Lower lobe of right lung (tissue), 2 donors: ENCODE measurements at regions not wholly inside any gene's neighbourhood (a gene's known extent, or its start where the extent isn't known, plus 50 kb on each side); places are given as distances from the start of the nearest gene placed in this dataset.

ENCODE experiments used
- ATAC-seq, 2 donors: fragments of 200-7000 bp; cut with Tn5 transposase; one replicate each; pipeline ENCODE4 v1.9.1; 2020 to 2022; ENCODE audit warnings: mild to moderate bottlenecking in 2 of 2, moderate library complexity in 2 of 2
- DNase-seq: peaks from one replicate; pipeline ENCODE4 v3.0.0-alpha.2; 2020
- H3K27ac ChIP-seq: fragments of 200-600 bp; one replicate; pipeline ENCODE4 v1.8.0; 2022
- H3K27me3 ChIP-seq: fragments of 200-600 bp; one replicate; pipeline ENCODE4 v1.8.0; 2022; ENCODE audit warnings: low read depth
- H3K36me3 ChIP-seq: fragments of 200-600 bp; one replicate; pipeline ENCODE4 v1.8.0; 2022; ENCODE audit warnings: mild to moderate bottlenecking
- H3K4me1 ChIP-seq: fragments of 200-600 bp; one replicate; pipeline ENCODE4 v1.8.0; 2022
- H3K4me3 ChIP-seq: fragments of 200-600 bp; one replicate; pipeline ENCODE4 v1.8.0; 2022; ENCODE audit warnings: mild to moderate bottlenecking
- H3K9me3 ChIP-seq: fragments of 200-600 bp; one replicate; pipeline ENCODE4 v1.8.0; 2022
- intact Hi-C: fragments of 100-400 bp; cut with DNase I; formaldehyde crosslinking; loops from one replicate; pipeline ENCODE4 v1.11.0; 2022
- TF ChIP-seq, protein P1 (sequence below): fragments of 200-600 bp; IDR thresholded peaks from one replicate; pipeline ENCODE4 v1.8.0; 2022; ENCODE audit warnings: antibody characterized with exemption, mild to moderate bottlenecking
- donor health status: DM: no; HTN: yes; CAD: no; lungs with severe emphysema.

DNA sequence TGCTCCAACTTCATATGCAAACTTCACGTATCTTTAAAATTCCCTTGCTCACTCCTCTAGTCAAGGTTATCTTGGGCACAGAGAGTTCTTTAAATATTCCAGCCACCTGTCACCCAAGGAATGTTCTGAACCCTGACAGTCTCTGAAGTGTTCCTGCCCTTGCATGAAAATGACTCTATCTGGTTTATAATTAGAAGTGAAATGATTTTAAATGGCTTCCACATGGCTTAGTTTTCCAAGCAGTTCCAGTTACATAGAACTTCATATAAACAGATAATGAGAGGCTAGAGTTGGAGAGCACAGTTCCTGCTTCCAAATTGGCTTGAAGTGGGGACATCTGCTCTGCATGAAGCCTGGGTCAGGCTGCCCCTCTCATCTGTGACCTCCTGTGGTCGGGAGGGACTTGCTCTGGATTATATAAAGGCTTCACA lies 81.9 kb downstream of the SLC4A3 start:
- Histone ChIP-seq H3K9me3 (no peaks in the 10 kb centered on the region), H3K27ac (no peak overlapping the region), H3K4me3 (no peak overlapping the region), H3K27me3 (peaks cover 3% of the 10 kb centered on the region), H3K4me1 (no peaks in the 10 kb centered on the region), H3K36me3 (no peaks in the 10 kb centered on the region)
- intact Hi-C loops, result no loop called here
- ATAC-seq (peak; percentile 22 to 32), DNase-seq (no peak)
- TF ChIP-seq, protein P1, sequence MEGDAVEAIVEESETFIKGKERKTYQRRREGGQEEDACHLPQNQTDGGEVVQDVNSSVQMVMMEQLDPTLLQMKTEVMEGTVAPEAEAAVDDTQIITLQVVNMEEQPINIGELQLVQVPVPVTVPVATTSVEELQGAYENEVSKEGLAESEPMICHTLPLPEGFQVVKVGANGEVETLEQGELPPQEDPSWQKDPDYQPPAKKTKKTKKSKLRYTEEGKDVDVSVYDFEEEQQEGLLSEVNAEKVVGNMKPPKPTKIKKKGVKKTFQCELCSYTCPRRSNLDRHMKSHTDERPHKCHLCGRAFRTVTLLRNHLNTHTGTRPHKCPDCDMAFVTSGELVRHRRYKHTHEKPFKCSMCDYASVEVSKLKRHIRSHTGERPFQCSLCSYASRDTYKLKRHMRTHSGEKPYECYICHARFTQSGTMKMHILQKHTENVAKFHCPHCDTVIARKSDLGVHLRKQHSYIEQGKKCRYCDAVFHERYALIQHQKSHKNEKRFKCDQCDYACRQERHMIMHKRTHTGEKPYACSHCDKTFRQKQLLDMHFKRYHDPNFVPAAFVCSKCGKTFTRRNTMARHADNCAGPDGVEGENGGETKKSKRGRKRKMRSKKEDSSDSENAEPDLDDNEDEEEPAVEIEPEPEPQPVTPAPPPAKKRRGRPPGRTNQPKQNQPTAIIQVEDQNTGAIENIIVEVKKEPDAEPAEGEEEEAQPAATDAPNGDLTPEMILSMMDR, result no peak

DNA sequence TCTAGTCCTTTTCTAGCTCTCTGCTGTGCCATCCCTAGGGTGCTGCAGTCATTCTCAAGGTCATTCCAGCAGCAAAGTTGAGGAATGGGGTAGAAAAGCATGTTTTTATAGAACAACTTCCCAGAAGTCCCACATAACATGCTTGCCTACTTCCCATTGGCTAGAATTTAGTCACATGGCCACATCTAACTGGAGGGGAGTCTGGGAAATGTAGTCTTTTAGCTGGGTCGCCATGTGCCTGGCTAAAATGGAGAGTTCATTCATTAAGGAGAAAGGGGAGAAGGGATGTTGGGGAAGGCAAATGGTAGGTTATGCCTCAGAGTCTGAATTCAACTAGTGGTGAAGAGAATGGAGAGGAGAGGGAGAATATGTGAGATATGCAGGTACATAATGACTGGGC lies 85.7 kb downstream of the SLC4A3 start:
- Histone ChIP-seq H3K4me1 (no peaks in the 10 kb centered on the region), H3K27ac (no peak overlapping the region), H3K36me3 (no peaks in the 10 kb centered on the region), H3K4me3 (no peak overlapping the region), H3K9me3 (no peaks in the 10 kb centered on the region), H3K27me3 (no peaks in the 10 kb centered on the region)
- intact Hi-C loops, result no loop called here
- no peak for DNase-seq
- TF ChIP-seq, protein P1, result no peak
- ATAC-seq, result no peak

DNA sequence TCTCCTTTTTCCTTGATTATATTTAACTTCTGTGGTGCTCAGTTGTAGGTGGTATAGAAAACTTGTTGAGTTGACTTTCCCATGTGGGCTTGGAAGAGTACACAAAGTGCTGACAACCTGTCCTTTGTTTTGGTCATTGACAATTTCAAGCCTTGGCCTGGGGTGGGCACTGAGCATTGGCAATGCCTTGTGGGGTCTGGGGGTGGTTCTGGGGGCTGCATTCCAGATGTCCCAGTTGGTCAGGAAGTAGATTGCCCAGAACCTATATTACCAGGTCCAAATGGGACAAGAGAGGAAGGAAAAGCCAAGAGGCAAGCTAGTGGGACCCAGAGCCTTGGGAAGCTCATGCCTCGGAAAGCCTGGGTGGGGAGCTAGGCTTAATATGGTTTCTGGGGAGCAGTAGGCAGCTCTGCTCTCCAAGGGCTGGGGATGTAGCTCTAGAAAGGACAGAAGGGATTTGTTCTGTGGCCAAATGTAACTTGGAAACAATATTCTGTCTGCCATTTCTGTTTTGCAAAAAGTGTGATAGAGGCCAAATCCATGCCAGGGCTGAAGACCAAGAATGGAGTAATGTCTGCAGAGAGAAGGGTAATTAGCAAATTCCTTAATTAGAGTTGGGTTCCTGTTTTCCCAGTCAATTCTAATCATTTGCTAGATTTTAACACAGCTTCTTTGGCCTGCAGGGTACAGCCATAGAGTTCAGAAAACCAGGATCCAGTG lies 87.4 kb downstream of the SLC4A3 start:
- ATAC-seq, result no peak
- Histone ChIP-seq H3K4me3 (no peak overlapping the region), H3K9me3 (no peaks in the 10 kb centered on the region), H3K27me3 (no peaks in the 10 kb centered on the region), H3K36me3 (no peaks in the 10 kb centered on the region), H3K27ac (no peak overlapping the region), H3K4me1 (no peaks in the 10 kb centered on the region)
- TF ChIP-seq, protein P1, result no peak
- DNase-seq, result no peak
- intact Hi-C loops, result no loop called here

DNA sequence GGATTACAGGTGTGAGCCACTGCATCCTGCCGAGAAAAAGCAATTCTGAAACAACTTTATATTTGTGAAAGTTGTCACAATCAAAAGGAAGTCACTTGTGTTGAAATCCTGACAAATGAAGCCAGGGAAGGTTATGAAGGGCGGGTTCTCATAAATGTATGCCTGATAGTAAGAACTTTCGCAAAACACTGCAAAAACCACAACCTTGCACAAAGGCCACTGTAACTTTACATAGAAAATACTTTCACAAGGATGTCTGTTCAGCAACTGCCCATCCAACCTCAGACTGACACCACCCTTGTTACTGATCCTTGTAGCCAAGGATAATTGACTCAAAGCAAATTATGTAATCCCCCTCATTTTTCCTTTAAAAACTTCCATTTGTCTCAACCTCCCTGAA lies 90.6 kb downstream of the SLC4A3 start:
- no peaks in the 10 kb centered on the region for H3K36me3 ChIP-seq
- no peak overlapping the region for H3K4me3 ChIP-seq
- intact Hi-C loops, result no loop called here
- H3K27ac ChIP-seq, result no peak overlapping the region
- no peaks in the 10 kb centered on the region for H3K9me3 ChIP-seq
- DNase-seq (no peak), ATAC-seq (peak in 1 of 2 donors; percentile 61)
- TF ChIP-seq, protein P1, result no peak
- no peaks in the 10 kb centered on the region for H3K27me3 ChIP-seq
- no peaks in the 10 kb centered on the region for H3K4me1 ChIP-seq

DNA sequence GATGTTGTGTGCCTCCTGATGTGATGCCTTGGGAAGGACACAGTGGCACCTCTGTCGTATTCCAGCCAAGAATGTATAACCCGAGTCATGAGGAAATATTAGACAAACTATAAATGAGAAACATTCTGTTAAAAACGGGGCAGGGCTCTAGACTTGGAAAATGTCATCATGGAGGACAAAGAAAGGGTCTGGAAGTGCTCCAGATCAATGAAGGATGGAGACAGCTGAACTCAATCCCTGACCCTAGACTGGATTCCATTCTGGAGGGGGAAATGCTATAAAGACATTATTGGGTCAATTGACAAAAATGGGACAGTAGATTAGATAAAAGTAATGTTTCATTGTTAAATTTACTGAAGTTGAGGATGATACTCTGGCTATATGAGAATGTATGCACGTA lies 92.1 kb downstream of the SLC4A3 start:
- ATAC-seq, result no peak

More for the DNA sequence above, 92.1 kb downstream of the SLC4A3 start:
- TF ChIP-seq, protein P1, result no peak
- no peaks in the 10 kb centered on the region for H3K27me3 ChIP-seq
- no peaks in the 10 kb centered on the region for H3K36me3 ChIP-seq
- no peaks in the 10 kb centered on the region for H3K4me1 ChIP-seq
- intact Hi-C loops, result no loop called here
- no peaks in the 10 kb centered on the region for H3K9me3 ChIP-seq
- H3K4me3 ChIP-seq, result no peak overlapping the region
- no peak overlapping the region for H3K27ac ChIP-seq
- no peak for DNase-seq
